ENCODE measurements at regions not wholly inside any gene's neighbourhood (a gene's known extent, or its start where the extent isn't known, plus 50 kb on each side); places are given as distances from the start of the nearest gene placed in this dataset.

DNA sequence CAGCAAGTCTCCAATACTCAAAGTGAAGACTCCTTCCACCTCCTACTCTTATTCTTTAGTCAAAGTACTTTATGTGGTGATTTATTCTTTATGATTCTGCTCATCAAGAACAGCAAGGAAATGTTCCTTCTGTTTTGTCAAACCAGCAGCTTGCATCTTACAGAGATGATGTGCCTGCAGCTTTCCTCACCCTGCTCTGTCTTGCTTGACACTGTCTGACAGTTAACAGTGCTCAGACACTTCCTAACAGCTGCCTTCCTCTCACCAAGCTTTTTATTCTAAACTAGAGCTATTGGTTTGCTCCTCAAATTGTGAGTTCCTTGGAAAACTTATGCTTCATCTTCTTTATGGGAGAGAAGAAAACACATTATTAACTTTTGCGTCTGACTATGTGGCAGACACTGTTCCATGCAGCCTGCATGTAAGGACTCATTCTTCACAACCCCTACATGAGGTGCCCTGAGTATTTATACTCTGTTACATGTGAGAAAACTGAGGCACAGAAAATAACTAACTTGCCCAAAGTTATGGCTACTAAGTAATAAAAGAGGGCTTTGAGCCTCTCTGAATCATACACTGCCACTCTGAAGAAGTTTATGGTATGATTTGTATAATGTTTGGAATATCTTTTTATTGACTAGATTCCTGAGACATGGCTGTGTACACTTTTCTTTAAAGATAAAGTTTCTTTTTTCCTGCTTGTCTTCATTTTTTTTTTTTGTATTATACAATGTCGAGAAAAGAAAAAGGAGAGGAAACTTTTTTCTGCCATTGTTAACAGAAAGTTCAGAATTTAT is 723.3 kb upstream of the DDX18 start:
- no peak for DNase-seq (ENCODE audit: low read depth in 1 of 2, low spot score in 1 of 2)
- H3K27ac ChIP-seq, result no peak overlapping the region
- H3K36me3 ChIP-seq, result no peaks in the 10 kb centered on the region
- H3K4me1 ChIP-seq (ENCODE audit: low read depth), result no peaks in the 10 kb centered on the region
- no peaks in the 10 kb centered on the region for H3K9me3 ChIP-seq (ENCODE audit: low read depth)
- H3K27me3 ChIP-seq, result no peaks in the 10 kb centered on the region
- H3K4me3 ChIP-seq, result no peak overlapping the region
- TF ChIP-seq, protein P1, sequence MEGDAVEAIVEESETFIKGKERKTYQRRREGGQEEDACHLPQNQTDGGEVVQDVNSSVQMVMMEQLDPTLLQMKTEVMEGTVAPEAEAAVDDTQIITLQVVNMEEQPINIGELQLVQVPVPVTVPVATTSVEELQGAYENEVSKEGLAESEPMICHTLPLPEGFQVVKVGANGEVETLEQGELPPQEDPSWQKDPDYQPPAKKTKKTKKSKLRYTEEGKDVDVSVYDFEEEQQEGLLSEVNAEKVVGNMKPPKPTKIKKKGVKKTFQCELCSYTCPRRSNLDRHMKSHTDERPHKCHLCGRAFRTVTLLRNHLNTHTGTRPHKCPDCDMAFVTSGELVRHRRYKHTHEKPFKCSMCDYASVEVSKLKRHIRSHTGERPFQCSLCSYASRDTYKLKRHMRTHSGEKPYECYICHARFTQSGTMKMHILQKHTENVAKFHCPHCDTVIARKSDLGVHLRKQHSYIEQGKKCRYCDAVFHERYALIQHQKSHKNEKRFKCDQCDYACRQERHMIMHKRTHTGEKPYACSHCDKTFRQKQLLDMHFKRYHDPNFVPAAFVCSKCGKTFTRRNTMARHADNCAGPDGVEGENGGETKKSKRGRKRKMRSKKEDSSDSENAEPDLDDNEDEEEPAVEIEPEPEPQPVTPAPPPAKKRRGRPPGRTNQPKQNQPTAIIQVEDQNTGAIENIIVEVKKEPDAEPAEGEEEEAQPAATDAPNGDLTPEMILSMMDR (IDR thresholded peaks at IDR 0.05; ENCODE audit: low read depth, low read length), result no peak

DNA sequence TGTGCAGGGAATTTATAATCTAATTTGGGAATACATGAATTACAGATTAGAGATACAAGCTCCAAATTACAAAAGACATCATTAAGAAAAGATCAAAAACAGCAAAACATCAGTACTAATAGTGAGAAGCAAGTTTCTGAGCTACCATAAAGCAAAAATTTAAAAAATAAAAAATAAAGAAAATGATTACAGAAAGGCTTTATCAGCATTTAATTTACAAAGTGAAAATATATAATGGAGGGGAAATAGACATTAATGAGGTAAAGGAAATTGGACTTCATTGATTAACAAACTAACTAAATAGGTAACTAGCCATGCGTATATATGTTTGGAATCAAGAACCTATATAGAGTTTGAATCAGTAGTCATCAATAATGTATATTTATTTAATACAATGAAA is 712.9 kb upstream of the DDX18 start:
- no peak for DNase-seq (ENCODE audit: low read depth in 1 of 2, low spot score in 1 of 2)
- no peaks in the 10 kb centered on the region for H3K9me3 ChIP-seq (ENCODE audit: low read depth)
- no peak overlapping the region for H3K4me3 ChIP-seq
- no peaks in the 10 kb centered on the region for H3K36me3 ChIP-seq
- TF ChIP-seq, protein P1 (IDR thresholded peaks at IDR 0.05; ENCODE audit: low read depth, low read length), result no peak
- no peaks in the 10 kb centered on the region for H3K27me3 ChIP-seq
- H3K27ac ChIP-seq, result no peak overlapping the region
- H3K4me1 ChIP-seq (ENCODE audit: low read depth), result no peaks in the 10 kb centered on the region

DNA sequence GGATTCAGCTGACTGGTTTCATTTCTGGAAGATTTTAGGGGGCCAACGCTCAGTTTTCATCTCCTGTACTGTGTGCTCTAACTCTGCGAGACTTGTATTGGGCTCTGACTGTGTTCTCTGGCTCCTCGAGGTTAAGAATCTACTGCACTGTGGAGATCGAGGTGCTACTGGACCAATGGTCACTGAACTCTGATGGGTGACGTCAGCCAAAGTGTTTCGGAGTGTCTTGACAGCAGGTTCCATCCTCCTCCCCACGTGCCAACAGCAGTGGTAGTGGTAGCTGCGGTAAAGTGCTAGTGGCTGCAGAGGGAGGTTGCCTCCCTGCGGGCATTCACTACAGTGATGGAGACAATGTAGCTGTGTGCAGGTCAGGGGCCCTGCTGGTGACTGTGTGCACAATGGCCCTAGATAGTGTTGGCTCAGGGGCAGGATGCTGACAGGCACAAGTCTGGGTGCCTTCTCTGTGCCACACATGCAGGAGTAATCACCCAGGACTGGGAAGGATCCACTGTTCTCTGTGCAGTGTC is 705.7 kb upstream of the DDX18 start:
- Histone ChIP-seq H3K27ac (no peak overlapping the region), H3K9me3 (ENCODE audit: low read depth) (no peaks in the 10 kb centered on the region), H3K27me3 (no peaks in the 10 kb centered on the region), H3K4me3 (no peak overlapping the region), H3K36me3 (no peaks in the 10 kb centered on the region), H3K4me1 (ENCODE audit: low read depth) (no peaks in the 10 kb centered on the region)
- TF ChIP-seq, protein P1 (IDR thresholded peaks at IDR 0.05; ENCODE audit: low read depth, low read length), result no peak
- DNase-seq (ENCODE audit: low read depth in 1 of 2, low spot score in 1 of 2), result no peak

DNA sequence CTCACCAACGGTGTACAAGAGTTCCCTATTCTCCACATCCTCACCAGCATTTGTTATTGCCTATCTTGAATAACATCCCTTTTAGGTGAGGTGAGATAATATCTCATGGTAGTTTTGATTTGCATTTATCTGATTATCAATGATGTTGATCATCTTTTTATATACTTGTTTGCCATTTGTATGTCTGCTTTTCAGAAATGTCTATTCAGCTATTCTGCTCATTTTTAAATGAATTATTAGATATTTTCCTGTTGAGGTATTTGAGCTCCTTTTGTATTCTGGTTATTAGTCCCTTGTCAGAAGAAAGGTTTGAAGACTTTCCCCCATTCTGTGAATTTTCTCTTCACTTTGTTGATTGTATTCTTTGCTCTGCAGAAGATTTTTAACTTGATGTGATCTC is 695.5 kb upstream of the DDX18 start:
- TF ChIP-seq, protein P1 (IDR thresholded peaks at IDR 0.05; ENCODE audit: low read depth, low read length), result no peak
- H3K27ac ChIP-seq, result no peak overlapping the region
- no peaks in the 10 kb centered on the region for H3K36me3 ChIP-seq
- no peaks in the 10 kb centered on the region for H3K9me3 ChIP-seq (ENCODE audit: low read depth)
- H3K27me3 ChIP-seq, result no peaks in the 10 kb centered on the region
- DNase-seq (ENCODE audit: low read depth in 1 of 2, low spot score in 1 of 2), result no peak
- H3K4me3 ChIP-seq, result no peak overlapping the region
- no peaks in the 10 kb centered on the region for H3K4me1 ChIP-seq (ENCODE audit: low read depth)

DNA sequence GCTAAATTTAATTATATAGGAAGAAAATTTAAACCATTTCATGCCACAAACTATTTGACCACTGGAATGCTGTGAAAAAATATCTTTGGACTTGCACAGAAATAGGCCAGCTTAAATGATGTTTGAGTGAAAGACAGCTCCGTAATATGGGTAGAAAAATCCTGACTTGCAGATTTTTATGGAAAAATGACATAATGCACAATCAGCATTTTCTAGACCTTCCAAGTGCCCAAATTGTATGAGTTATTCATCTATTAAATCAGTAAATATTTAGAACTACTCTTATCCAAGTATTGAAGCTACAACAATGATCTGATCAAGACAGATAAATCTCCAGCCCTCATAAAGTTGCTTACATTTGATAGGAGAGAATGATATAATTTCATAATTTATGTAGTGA is 691.1 kb upstream of the DDX18 start:
- Histone ChIP-seq H3K4me3 (no peak overlapping the region), H3K9me3 (ENCODE audit: low read depth) (no peaks in the 10 kb centered on the region), H3K27me3 (no peaks in the 10 kb centered on the region), H3K36me3 (no peaks in the 10 kb centered on the region), H3K27ac (no peak overlapping the region), H3K4me1 (ENCODE audit: low read depth) (no peaks in the 10 kb centered on the region)
- TF ChIP-seq, protein P1 (IDR thresholded peaks at IDR 0.05; ENCODE audit: low read depth, low read length), result no peak
- no peak for DNase-seq (ENCODE audit: low read depth in 1 of 2, low spot score in 1 of 2)

Measured in cardiac muscle cell (in vitro differentiated cells and primary cell).